HL-60 (cell line): ENCODE measurements at regions not wholly inside any gene's neighbourhood (a gene's known extent, or its start where the extent isn't known, plus 50 kb on each side); places are given as distances from the start of the nearest gene placed in this dataset.

Experiments used
- POLR2AphosphoS5 ChIP-seq: IDR thresholded peaks from 2 replicates; pipeline ENCODE4 v1.6.1; 2012; ENCODE audit warnings: low read depth
- SPI1 ChIP-seq: IDR thresholded peaks from 2 replicates; pipeline ENCODE4 v1.6.1; 2012; ENCODE audit warnings: low read depth, mild to moderate bottlenecking, borderline replicate concordance
- TF ChIP-seq, protein P1 (sequence below): IDR thresholded peaks from one replicate; pipeline ENCODE4 v1.5.1; 2011; ENCODE audit warnings: low read length, control low read depth, inconsistent platforms; ENCODE audit not compliant: insufficient read depth
- TF ChIP-seq, protein P2 (sequence below): IDR thresholded peaks from 2 replicates; pipeline ENCODE4 v1.6.1; 2012; ENCODE audit warnings: low read depth; ENCODE audit not compliant: insufficient replicate concordance

DNA sequence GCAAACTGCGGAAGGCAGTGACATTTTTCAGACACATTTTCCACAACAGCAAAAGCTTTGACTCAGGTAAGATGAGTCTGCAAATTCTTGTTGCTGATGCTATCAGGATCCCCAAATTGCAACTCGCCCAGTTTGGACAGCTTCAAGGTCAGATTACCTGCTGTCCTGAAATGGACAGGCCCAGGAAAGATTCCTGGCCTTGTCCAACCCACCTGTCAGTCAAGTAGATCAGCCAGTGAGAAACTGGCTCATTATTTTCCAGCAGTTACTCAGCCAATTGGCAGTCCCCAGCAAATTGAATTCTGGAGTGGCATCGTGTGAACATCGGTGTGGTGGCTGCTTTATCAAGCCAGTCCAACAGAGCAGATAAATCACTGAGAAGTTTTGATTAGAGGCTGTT lies 84.5 kb upstream of the SNAP25 start:
- TF ChIP-seq, protein P1, sequence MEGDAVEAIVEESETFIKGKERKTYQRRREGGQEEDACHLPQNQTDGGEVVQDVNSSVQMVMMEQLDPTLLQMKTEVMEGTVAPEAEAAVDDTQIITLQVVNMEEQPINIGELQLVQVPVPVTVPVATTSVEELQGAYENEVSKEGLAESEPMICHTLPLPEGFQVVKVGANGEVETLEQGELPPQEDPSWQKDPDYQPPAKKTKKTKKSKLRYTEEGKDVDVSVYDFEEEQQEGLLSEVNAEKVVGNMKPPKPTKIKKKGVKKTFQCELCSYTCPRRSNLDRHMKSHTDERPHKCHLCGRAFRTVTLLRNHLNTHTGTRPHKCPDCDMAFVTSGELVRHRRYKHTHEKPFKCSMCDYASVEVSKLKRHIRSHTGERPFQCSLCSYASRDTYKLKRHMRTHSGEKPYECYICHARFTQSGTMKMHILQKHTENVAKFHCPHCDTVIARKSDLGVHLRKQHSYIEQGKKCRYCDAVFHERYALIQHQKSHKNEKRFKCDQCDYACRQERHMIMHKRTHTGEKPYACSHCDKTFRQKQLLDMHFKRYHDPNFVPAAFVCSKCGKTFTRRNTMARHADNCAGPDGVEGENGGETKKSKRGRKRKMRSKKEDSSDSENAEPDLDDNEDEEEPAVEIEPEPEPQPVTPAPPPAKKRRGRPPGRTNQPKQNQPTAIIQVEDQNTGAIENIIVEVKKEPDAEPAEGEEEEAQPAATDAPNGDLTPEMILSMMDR, result no peak
- TF ChIP-seq SPI1 (no peak), POLR2AphosphoS5 (no peak)
- TF ChIP-seq, protein P2, sequence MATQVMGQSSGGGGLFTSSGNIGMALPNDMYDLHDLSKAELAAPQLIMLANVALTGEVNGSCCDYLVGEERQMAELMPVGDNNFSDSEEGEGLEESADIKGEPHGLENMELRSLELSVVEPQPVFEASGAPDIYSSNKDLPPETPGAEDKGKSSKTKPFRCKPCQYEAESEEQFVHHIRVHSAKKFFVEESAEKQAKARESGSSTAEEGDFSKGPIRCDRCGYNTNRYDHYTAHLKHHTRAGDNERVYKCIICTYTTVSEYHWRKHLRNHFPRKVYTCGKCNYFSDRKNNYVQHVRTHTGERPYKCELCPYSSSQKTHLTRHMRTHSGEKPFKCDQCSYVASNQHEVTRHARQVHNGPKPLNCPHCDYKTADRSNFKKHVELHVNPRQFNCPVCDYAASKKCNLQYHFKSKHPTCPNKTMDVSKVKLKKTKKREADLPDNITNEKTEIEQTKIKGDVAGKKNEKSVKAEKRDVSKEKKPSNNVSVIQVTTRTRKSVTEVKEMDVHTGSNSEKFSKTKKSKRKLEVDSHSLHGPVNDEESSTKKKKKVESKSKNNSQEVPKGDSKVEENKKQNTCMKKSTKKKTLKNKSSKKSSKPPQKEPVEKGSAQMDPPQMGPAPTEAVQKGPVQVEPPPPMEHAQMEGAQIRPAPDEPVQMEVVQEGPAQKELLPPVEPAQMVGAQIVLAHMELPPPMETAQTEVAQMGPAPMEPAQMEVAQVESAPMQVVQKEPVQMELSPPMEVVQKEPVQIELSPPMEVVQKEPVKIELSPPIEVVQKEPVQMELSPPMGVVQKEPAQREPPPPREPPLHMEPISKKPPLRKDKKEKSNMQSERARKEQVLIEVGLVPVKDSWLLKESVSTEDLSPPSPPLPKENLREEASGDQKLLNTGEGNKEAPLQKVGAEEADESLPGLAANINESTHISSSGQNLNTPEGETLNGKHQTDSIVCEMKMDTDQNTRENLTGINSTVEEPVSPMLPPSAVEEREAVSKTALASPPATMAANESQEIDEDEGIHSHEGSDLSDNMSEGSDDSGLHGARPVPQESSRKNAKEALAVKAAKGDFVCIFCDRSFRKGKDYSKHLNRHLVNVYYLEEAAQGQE, result no peak
